Activated CD4-positive, alpha-beta T cell treated with anti-CD3 and anti-CD28 coated beads, Interleukin-2, amount 10 ng/mL, durations not matched to agents 24 days and 14 days (primary cell): ENCODE measurements at regions not wholly inside any gene's neighbourhood (a gene's known extent, or its start where the extent isn't known, plus 50 kb on each side); places are given as distances from the start of the nearest gene placed in this dataset.

ENCODE experiments used
- DNase-seq: peaks from one replicate; pipeline ENCODE4 v3.0.0; 2022
- H3K27ac Mint-ChIP-seq: one replicate; pipeline ENCODE4 v1.8.0; 2022; ENCODE audit warnings: mild to moderate bottlenecking, mixed read lengths
- H3K27me3 Mint-ChIP-seq: one replicate; pipeline ENCODE4 v1.8.0; 2022; ENCODE audit warnings: mixed read lengths
- H3K36me3 Mint-ChIP-seq: one replicate; pipeline ENCODE4 v1.8.0; 2022; ENCODE audit warnings: low read depth, mild to moderate bottlenecking, mixed read lengths
- H3K4me1 Mint-ChIP-seq: one replicate; pipeline ENCODE4 v1.8.0; 2021; ENCODE audit warnings: mixed read lengths
- H3K4me3 Mint-ChIP-seq: one replicate; pipeline ENCODE4 v1.8.0; 2022; ENCODE audit warnings: mild to moderate bottlenecking, moderate library complexity, mixed read lengths
- H3K9me3 Mint-ChIP-seq: one replicate; pipeline ENCODE4 v1.8.0; 2021; ENCODE audit warnings: mixed read lengths
- intact Hi-C: fragments of 100-400 bp; cut with micrococcal nuclease; formaldehyde crosslinking; loops from one replicate; pipeline ENCODE4 v1.15.1; 2023

- H3K36me3 Mint-ChIP-seq = no peaks in the 10 kb centered on the region
- no peaks in the 10 kb centered on the region for H3K27me3 Mint-ChIP-seq
- intact Hi-C loops = no loop called here
- H3K9me3 Mint-ChIP-seq = no peaks in the 10 kb centered on the region
- no peak for DNase-seq
- no peaks in the 10 kb centered on the region for H3K4me1 Mint-ChIP-seq
- no peak overlapping the region for H3K4me3 Mint-ChIP-seq
- no peak overlapping the region for H3K27ac Mint-ChIP-seq
Observed at GRCh38 chr5:174204535-174205313, 159.2 kb downstream of the NSG2 start.

- Mint-ChIP-seq H3K36me3 (no peaks in the 10 kb centered on the region), H3K27me3 (no peaks in the 10 kb centered on the region), H3K27ac (no peak overlapping the region), H3K9me3 (no peaks in the 10 kb centered on the region), H3K4me1 (no peaks in the 10 kb centered on the region), H3K4me3 (no peak overlapping the region)
- intact Hi-C loops = no loop called here
- no peak for DNase-seq
Observed at GRCh38 chr5:174205939-174206338, 160.4 kb downstream of the NSG2 start.

GRCh38 chr5:174210596-174211276 lies 165.2 kb downstream of the NSG2 start:
- H3K4me3 Mint-ChIP-seq = no peak overlapping the region
- H3K4me1 Mint-ChIP-seq = no peaks in the 10 kb centered on the region
- no peak overlapping the region for H3K27ac Mint-ChIP-seq
- no peaks in the 10 kb centered on the region for H3K9me3 Mint-ChIP-seq
- H3K27me3 Mint-ChIP-seq = peaks cover 3% of the 10 kb centered on the region
- no peak for DNase-seq
- intact Hi-C loops = no loop called here
- no peaks in the 10 kb centered on the region for H3K36me3 Mint-ChIP-seq

- Mint-ChIP-seq H3K36me3 (no peaks in the 10 kb centered on the region), H3K27me3 (peaks cover 3% of the 10 kb centered on the region), H3K9me3 (no peaks in the 10 kb centered on the region), H3K4me1 (no peaks in the 10 kb centered on the region), H3K27ac (no peak overlapping the region), H3K4me3 (no peak overlapping the region)
- DNase-seq = no peak
- intact Hi-C loops = no loop called here
Observed at GRCh38 chr5:174211277-174211626, 165.7 kb downstream of the NSG2 start.

GRCh38 chr5:174217527-174217926 lies 172.0 kb downstream of the NSG2 start:
- intact Hi-C loops = no loop called here
- DNase-seq = no peak
- Mint-ChIP-seq H3K4me1 (no peaks in the 10 kb centered on the region), H3K27me3 (peaks cover 2% of the 10 kb centered on the region), H3K9me3 (no peaks in the 10 kb centered on the region), H3K36me3 (no peaks in the 10 kb centered on the region), H3K4me3 (no peak overlapping the region), H3K27ac (no peak overlapping the region)

GRCh38 chr5:174218162-174218561 lies 172.7 kb downstream of the NSG2 start:
- H3K27ac Mint-ChIP-seq = no peak overlapping the region
- intact Hi-C loops = no loop called here
- H3K4me1 Mint-ChIP-seq = no peaks in the 10 kb centered on the region
- no peaks in the 10 kb centered on the region for H3K36me3 Mint-ChIP-seq
- H3K9me3 Mint-ChIP-seq = no peaks in the 10 kb centered on the region
- no peak for DNase-seq
- H3K27me3 Mint-ChIP-seq = no peaks in the 10 kb centered on the region
- no peak overlapping the region for H3K4me3 Mint-ChIP-seq

GRCh38 chr5:174220417-174220816 lies 174.9 kb downstream of the NSG2 start:
- intact Hi-C loops = no loop called here
- Mint-ChIP-seq H3K27me3 (no peaks in the 10 kb centered on the region), H3K27ac (no peak overlapping the region), H3K9me3 (no peaks in the 10 kb centered on the region), H3K4me3 (no peak overlapping the region), H3K4me1 (no peaks in the 10 kb centered on the region), H3K36me3 (no peaks in the 10 kb centered on the region)
- DNase-seq = no peak

GRCh38 chr5:174221436-174221835 lies 175.9 kb downstream of the NSG2 start:
- H3K4me1 Mint-ChIP-seq = no peaks in the 10 kb centered on the region
- DNase-seq = no peak
- H3K4me3 Mint-ChIP-seq = no peak overlapping the region
- intact Hi-C loops = no loop called here
- H3K27me3 Mint-ChIP-seq = no peaks in the 10 kb centered on the region
- no peaks in the 10 kb centered on the region for H3K9me3 Mint-ChIP-seq
- H3K27ac Mint-ChIP-seq = no peak overlapping the region
- no peaks in the 10 kb centered on the region for H3K36me3 Mint-ChIP-seq

GRCh38 chr5:174221946-174222345 lies 176.4 kb downstream of the NSG2 start:
- no peaks in the 10 kb centered on the region for H3K9me3 Mint-ChIP-seq
- H3K36me3 Mint-ChIP-seq = no peaks in the 10 kb centered on the region
- no peaks in the 10 kb centered on the region for H3K27me3 Mint-ChIP-seq
- no peak overlapping the region for H3K27ac Mint-ChIP-seq
- no peak overlapping the region for H3K4me3 Mint-ChIP-seq
- no peak for DNase-seq
- H3K4me1 Mint-ChIP-seq = no peaks in the 10 kb centered on the region
- intact Hi-C loops = no loop called here

GRCh38 chr5:174222891-174223290 lies 177.4 kb downstream of the NSG2 start:
- DNase-seq = no peak
- no peaks in the 10 kb centered on the region for H3K9me3 Mint-ChIP-seq
- H3K36me3 Mint-ChIP-seq = no peaks in the 10 kb centered on the region
- intact Hi-C loops = no loop called here
- H3K27me3 Mint-ChIP-seq = no peaks in the 10 kb centered on the region
- H3K4me3 Mint-ChIP-seq = no peak overlapping the region
- no peak overlapping the region for H3K27ac Mint-ChIP-seq
- H3K4me1 Mint-ChIP-seq = no peaks in the 10 kb centered on the region

- Mint-ChIP-seq H3K27me3 (no peaks in the 10 kb centered on the region), H3K36me3 (no peaks in the 10 kb centered on the region), H3K27ac (no peak overlapping the region), H3K9me3 (no peaks in the 10 kb centered on the region), H3K4me3 (no peak overlapping the region), H3K4me1 (no peaks in the 10 kb centered on the region)
- intact Hi-C loops = no loop called here
- DNase-seq = no peak
Observed at GRCh38 chr5:174223355-174223754, 177.8 kb downstream of the NSG2 start.

- no peaks in the 10 kb centered on the region for H3K4me1 Mint-ChIP-seq
- no peaks in the 10 kb centered on the region for H3K9me3 Mint-ChIP-seq
- H3K27ac Mint-ChIP-seq = no peak overlapping the region
- no peaks in the 10 kb centered on the region for H3K36me3 Mint-ChIP-seq
- no peaks in the 10 kb centered on the region for H3K27me3 Mint-ChIP-seq
- intact Hi-C loops = no loop called here
- no peak for DNase-seq
- H3K4me3 Mint-ChIP-seq = no peak overlapping the region
Observed at GRCh38 chr5:174229068-174229467, 183.6 kb downstream of the NSG2 start.

GRCh38 chr5:174229514-174230370 lies 184.2 kb downstream of the NSG2 start:
- no peak for DNase-seq
- Mint-ChIP-seq H3K4me3 (no peak overlapping the region), H3K27me3 (no peaks in the 10 kb centered on the region), H3K27ac (no peak overlapping the region), H3K9me3 (no peaks in the 10 kb centered on the region), H3K36me3 (no peaks in the 10 kb centered on the region), H3K4me1 (no peaks in the 10 kb centered on the region)
- intact Hi-C loops = no loop called here

GRCh38 chr5:174231956-174232487 lies 186.5 kb downstream of the NSG2 start:
- Mint-ChIP-seq H3K27ac (no peak overlapping the region), H3K4me1 (no peaks in the 10 kb centered on the region), H3K4me3 (no peak overlapping the region), H3K27me3 (no peaks in the 10 kb centered on the region), H3K36me3 (no peaks in the 10 kb centered on the region), H3K9me3 (no peaks in the 10 kb centered on the region)
- intact Hi-C loops = no loop called here
- no peak for DNase-seq
